ENCODE measurements at regions not wholly inside any gene's neighbourhood (a gene's known extent, or its start where the extent isn't known, plus 50 kb on each side); places are given as distances from the start of the nearest gene placed in this dataset.

- no peak overlapping the region for H3K27ac ChIP-seq (ENCODE audit: low read depth, low read length)
- H3K79me2 ChIP-seq (ENCODE audit: insufficient read depth, low read length), result no peaks in the 10 kb centered on the region
- no peak overlapping the region for H3K4me3 Mint-ChIP-seq (ENCODE audit: unreplicated experiment)
- no peak overlapping the region for H3K9ac ChIP-seq (ENCODE audit: low read length)
- H3K4me3 ChIP-seq (ENCODE audit: insufficient read depth, low read depth, low read length), result no peak overlapping the region
- H3K36me3 Mint-ChIP-seq (ENCODE audit: low read depth, unreplicated experiment), result no peaks in the 10 kb centered on the region
- H3K9me3 Mint-ChIP-seq (ENCODE audit: unreplicated experiment), result no peaks in the 10 kb centered on the region
- no peaks in the 10 kb centered on the region for H3K9me3 ChIP-seq (ENCODE audit: insufficient read depth, low read depth, low read length)
- DNase-seq (ENCODE audit: low read depth) (no peak), FAIRE-seq (no peak)
- no peaks in the 10 kb centered on the region for H4K20me1 ChIP-seq (ENCODE audit: insufficient read depth, low read length)
- H3K27me3 Mint-ChIP-seq (ENCODE audit: low read depth, unreplicated experiment), result no peaks in the 10 kb centered on the region
- no peak overlapping the region for H3K27ac Mint-ChIP-seq (ENCODE audit: unreplicated experiment)
- no peak overlapping the region for H3K4me2 ChIP-seq (ENCODE audit: low read length)
- no peaks in the 10 kb centered on the region for H3K27me3 ChIP-seq (ENCODE audit: insufficient read depth, low read length)
- H3K4me1 Mint-ChIP-seq (ENCODE audit: low read depth, unreplicated experiment), result no peaks in the 10 kb centered on the region
- TF ChIP-seq CTCF (IDR thresholded peaks at IDR 0.05; ENCODE audit: insufficient read depth, low read depth, low read length) (no peak), EZH2 (IDR thresholded peaks at IDR 0.05; ENCODE audit: insufficient read depth, low read length) (no peak)
- H3K36me3 ChIP-seq (ENCODE audit: insufficient read depth, low read length), result no peaks in the 10 kb centered on the region
- no peaks in the 10 kb centered on the region for H3K4me1 ChIP-seq (ENCODE audit: insufficient read depth, low read length)
- no peak overlapping the region for H2AFZ ChIP-seq (ENCODE audit: low read depth, low read length)
Measured at GRCh38 chr5:20128343-20128742, 140.3 kb upstream of the CDH18 start.

- H3K4me3 ChIP-seq (ENCODE audit: insufficient read depth, low read depth, low read length), result no peak overlapping the region
- H3K4me1 Mint-ChIP-seq (ENCODE audit: low read depth, unreplicated experiment), result peaks cover 3% of the 10 kb centered on the region
- no peaks in the 10 kb centered on the region for H3K4me1 ChIP-seq (ENCODE audit: insufficient read depth, low read length)
- H3K9me3 Mint-ChIP-seq (ENCODE audit: unreplicated experiment), result no peaks in the 10 kb centered on the region
- H3K79me2 ChIP-seq (ENCODE audit: insufficient read depth, low read length), result no peaks in the 10 kb centered on the region
- no peaks in the 10 kb centered on the region for H3K27me3 ChIP-seq (ENCODE audit: insufficient read depth, low read length)
- no peak overlapping the region for H3K9ac ChIP-seq (ENCODE audit: low read length)
- H3K36me3 Mint-ChIP-seq (ENCODE audit: low read depth, unreplicated experiment), result no peaks in the 10 kb centered on the region
- H4K20me1 ChIP-seq (ENCODE audit: insufficient read depth, low read length), result no peaks in the 10 kb centered on the region
- H3K4me3 Mint-ChIP-seq (ENCODE audit: unreplicated experiment), result no peak overlapping the region
- H2AFZ ChIP-seq (ENCODE audit: low read depth, low read length), result no peak overlapping the region
- FAIRE-seq (no peak), DNase-seq (ENCODE audit: low read depth) (no peak)
- H3K27me3 Mint-ChIP-seq (ENCODE audit: low read depth, unreplicated experiment), result no peaks in the 10 kb centered on the region
- H3K9me3 ChIP-seq (ENCODE audit: insufficient read depth, low read depth, low read length), result no peaks in the 10 kb centered on the region
- H3K4me2 ChIP-seq (ENCODE audit: low read length), result no peak overlapping the region
- no peak overlapping the region for H3K27ac ChIP-seq (ENCODE audit: low read depth, low read length)
- no peaks in the 10 kb centered on the region for H3K36me3 ChIP-seq (ENCODE audit: insufficient read depth, low read length)
- no peak for TF ChIP-seq CTCF (IDR thresholded peaks at IDR 0.05; ENCODE audit: insufficient read depth, low read depth, low read length)
- no peak for TF ChIP-seq EZH2 (IDR thresholded peaks at IDR 0.05; ENCODE audit: insufficient read depth, low read length)
- no peak overlapping the region for H3K27ac Mint-ChIP-seq (ENCODE audit: unreplicated experiment)
Measured at GRCh38 chr5:20114526-20114925, 126.5 kb upstream of the CDH18 start.

GRCh38 chr5:20113931-20114330 lies 125.9 kb upstream of the CDH18 start:
- H3K4me1 Mint-ChIP-seq (ENCODE audit: low read depth, unreplicated experiment), result peaks cover 3% of the 10 kb centered on the region
- FAIRE-seq (no peak), DNase-seq (ENCODE audit: low read depth) (no peak)
- TF ChIP-seq EZH2 (IDR thresholded peaks at IDR 0.05; ENCODE audit: insufficient read depth, low read length) (no peak), CTCF (IDR thresholded peaks at IDR 0.05; ENCODE audit: insufficient read depth, low read depth, low read length) (no peak)
- no peaks in the 10 kb centered on the region for H3K36me3 Mint-ChIP-seq (ENCODE audit: low read depth, unreplicated experiment)
- H3K4me3 Mint-ChIP-seq (ENCODE audit: unreplicated experiment), result no peak overlapping the region
- Histone ChIP-seq H3K4me1 (ENCODE audit: insufficient read depth, low read length) (no peaks in the 10 kb centered on the region), H3K27ac (ENCODE audit: low read depth, low read length) (no peak overlapping the region), H3K4me2 (ENCODE audit: low read length) (no peak overlapping the region), H3K36me3 (ENCODE audit: insufficient read depth, low read length) (no peaks in the 10 kb centered on the region), H3K4me3 (ENCODE audit: insufficient read depth, low read depth, low read length) (no peak overlapping the region), H3K9ac (ENCODE audit: low read length) (no peak overlapping the region), H3K9me3 (ENCODE audit: insufficient read depth, low read depth, low read length) (no peaks in the 10 kb centered on the region), H3K79me2 (ENCODE audit: insufficient read depth, low read length) (no peaks in the 10 kb centered on the region), H2AFZ (ENCODE audit: low read depth, low read length) (no peak overlapping the region), H4K20me1 (ENCODE audit: insufficient read depth, low read length) (no peaks in the 10 kb centered on the region), H3K27me3 (ENCODE audit: insufficient read depth, low read length) (no peaks in the 10 kb centered on the region)
- no peaks in the 10 kb centered on the region for H3K9me3 Mint-ChIP-seq (ENCODE audit: unreplicated experiment)
- H3K27me3 Mint-ChIP-seq (ENCODE audit: low read depth, unreplicated experiment), result no peaks in the 10 kb centered on the region
- no peak overlapping the region for H3K27ac Mint-ChIP-seq (ENCODE audit: unreplicated experiment)
